ENCODE measurements at regions not wholly inside any gene's neighbourhood (a gene's known extent, or its start where the extent isn't known, plus 50 kb on each side); places are given as distances from the start of the nearest gene placed in this dataset.

DNA sequence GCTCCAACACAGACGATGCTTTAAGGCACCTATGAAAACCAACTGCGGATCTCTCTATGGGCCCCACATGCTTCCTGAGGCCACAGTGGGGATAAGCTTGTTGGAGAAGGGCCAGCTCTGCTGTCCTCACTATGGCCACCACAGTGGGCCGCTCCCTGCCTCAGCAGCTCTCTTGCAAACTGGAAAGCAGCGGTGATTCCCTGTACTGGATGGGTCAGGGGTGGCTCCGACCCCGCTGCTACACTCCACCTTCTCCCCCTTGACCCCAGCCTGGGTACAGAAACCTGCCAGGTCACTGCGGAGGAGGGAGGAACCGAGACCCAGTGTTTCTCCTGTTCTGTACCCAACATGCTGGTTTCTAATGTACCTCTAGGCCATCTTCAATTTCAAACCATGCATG lies 403.9 kb downstream of the CTTN start:
- no TSS peak for BruUV-seq (replicated peaks)
- TF ChIP-seq CTCF (conservative IDR thresholded peaks at IDR 0.05; ENCODE audit: low read depth, low read length) = no peak
- no peak for TF ChIP-seq EZH2 (IDR thresholded peaks at IDR 0.05; ENCODE audit: borderline replicate concordance, low read depth, low read length, poor library complexity, severe bottlenecking)
- DNase-seq (ENCODE audit: low spot score) = no peak
- POLR2A ChIA-PET (ENCODE audit: low non-redundant PET) = no interaction called here
- CTCF ChIA-PET = no interaction called here
- Histone ChIP-seq H3K36me3 (ENCODE audit: insufficient read depth, low read length, poor library complexity, severe bottlenecking) (no peaks in the 10 kb centered on the region), H3K9me3 (ENCODE audit: low read depth, low read length, poor library complexity, severe bottlenecking) (no peaks in the 10 kb centered on the region), H3K4me1 (ENCODE audit: insufficient read depth, low read length, poor library complexity, severe bottlenecking) (no peaks in the 10 kb centered on the region), H3K27me3 (replicated peaks; ENCODE audit: insufficient read depth, low read depth, low read length, poor library complexity) (no peaks in the 10 kb centered on the region), H3K4me3 (ENCODE audit: low read depth, low read length, poor library complexity, severe bottlenecking) (no peak overlapping the region), H3K27ac (ENCODE audit: low read depth, low read length, poor library complexity, severe bottlenecking) (no peak overlapping the region)
- intact Hi-C loops (cut with micrococcal nuclease; ENCODE audit: unreplicated experiment) = no loop called here

- no peaks in the 10 kb centered on the region for H3K4me1 ChIP-seq (ENCODE audit: insufficient read depth, low read length, poor library complexity, severe bottlenecking)
- H3K36me3 ChIP-seq (ENCODE audit: insufficient read depth, low read length, poor library complexity, severe bottlenecking) = no peaks in the 10 kb centered on the region
- ChIA-PET POLR2A (ENCODE audit: low non-redundant PET) (no interaction called here), CTCF (no interaction called here)
- intact Hi-C loops (cut with micrococcal nuclease; ENCODE audit: unreplicated experiment) = no loop called here
- no peak for DNase-seq (ENCODE audit: low spot score)
- H3K27ac ChIP-seq (ENCODE audit: low read depth, low read length, poor library complexity, severe bottlenecking) = no peak overlapping the region
- H3K27me3 ChIP-seq (replicated peaks; ENCODE audit: insufficient read depth, low read depth, low read length, poor library complexity) = no peaks in the 10 kb centered on the region
- TF ChIP-seq CTCF (conservative IDR thresholded peaks at IDR 0.05; ENCODE audit: low read depth, low read length) = no peak
- TF ChIP-seq EZH2 (IDR thresholded peaks at IDR 0.05; ENCODE audit: borderline replicate concordance, low read depth, low read length, poor library complexity, severe bottlenecking) = no peak
- BruUV-seq (replicated peaks) = no TSS peak
- no peaks in the 10 kb centered on the region for H3K9me3 ChIP-seq (ENCODE audit: low read depth, low read length, poor library complexity, severe bottlenecking)
- H3K4me3 ChIP-seq (ENCODE audit: low read depth, low read length, poor library complexity, severe bottlenecking) = no peak overlapping the region
These were observed 406.0 kb downstream of the CTTN start for GRCh38 chr11:70804139-70804837.

DNA sequence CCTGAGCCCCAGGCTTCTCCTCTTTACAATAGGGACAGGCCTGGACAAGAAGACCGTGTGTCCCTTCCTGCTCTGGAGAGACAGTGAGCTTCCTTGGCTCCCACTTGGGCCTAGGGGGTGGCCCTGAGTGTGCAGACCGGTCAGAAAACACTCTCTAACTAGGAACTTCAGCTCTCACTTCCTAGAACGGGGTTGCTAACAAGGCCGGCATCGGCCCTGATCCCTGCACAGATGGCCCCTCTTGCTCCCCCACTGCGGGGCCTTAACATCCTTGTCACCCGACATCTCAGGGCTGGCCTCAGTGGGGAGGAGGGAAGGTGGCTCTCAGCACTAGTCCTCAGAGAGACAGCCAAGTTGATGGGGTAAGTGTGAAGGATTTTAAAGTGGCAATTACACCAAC lies 406.9 kb downstream of the CTTN start:
- POLR2A ChIA-PET (ENCODE audit: low non-redundant PET) = no interaction called here
- no peak overlapping the region for H3K4me3 ChIP-seq (ENCODE audit: low read depth, low read length, poor library complexity, severe bottlenecking)
- H3K27ac ChIP-seq (ENCODE audit: low read depth, low read length, poor library complexity, severe bottlenecking) = no peak overlapping the region
- H3K4me1 ChIP-seq (ENCODE audit: insufficient read depth, low read length, poor library complexity, severe bottlenecking) = no peaks in the 10 kb centered on the region
- no peak for DNase-seq (ENCODE audit: low spot score)
- no TSS peak for BruUV-seq (replicated peaks)
- intact Hi-C loops (cut with micrococcal nuclease; ENCODE audit: unreplicated experiment) = no loop called here
- no peaks in the 10 kb centered on the region for H3K9me3 ChIP-seq (ENCODE audit: low read depth, low read length, poor library complexity, severe bottlenecking)
- H3K36me3 ChIP-seq (ENCODE audit: insufficient read depth, low read length, poor library complexity, severe bottlenecking) = no peaks in the 10 kb centered on the region
- H3K27me3 ChIP-seq (replicated peaks; ENCODE audit: insufficient read depth, low read depth, low read length, poor library complexity) = no peaks in the 10 kb centered on the region
- CTCF ChIA-PET = no interaction called here
- TF ChIP-seq CTCF (conservative IDR thresholded peaks at IDR 0.05; ENCODE audit: low read depth, low read length) = no peak
- TF ChIP-seq EZH2 (IDR thresholded peaks at IDR 0.05; ENCODE audit: borderline replicate concordance, low read depth, low read length, poor library complexity, severe bottlenecking) = no peak

All from A673 (cell line).